Trophoblast cell (in vitro differentiated cells and primary cell): ENCODE measurements at regions not wholly inside any gene's neighbourhood (a gene's known extent, or its start where the extent isn't known, plus 50 kb on each side); places are given as distances from the start of the nearest gene placed in this dataset.
A peak's percentile ranks its signal among the peaks of the same experiment; 100 is the strongest.

Source experiments
- DNase-seq, 2 donors: peaks; one replicate each; pipeline ENCODE4 v3.0.0-alpha.2; 2016
- H2AFZ ChIP-seq: 2 replicates; pipeline ENCODE4 v1.6.1; 2013; ENCODE audit warnings: low read length, moderate library complexity, mild to moderate bottlenecking; ENCODE audit not compliant: insufficient read depth, poor library complexity
- H2AK5ac ChIP-seq: 2 replicates; pipeline ENCODE4 v1.6.1; 2013; ENCODE audit warnings: mild to moderate bottlenecking, low read length
- H2BK120ac ChIP-seq: 2 replicates; pipeline ENCODE4 v1.6.1; 2013; ENCODE audit warnings: low read length, mild to moderate bottlenecking, moderate library complexity; ENCODE audit not compliant: insufficient read depth, poor library complexity
- H2BK12ac ChIP-seq: 2 replicates; pipeline ENCODE4 v1.6.1; 2013; ENCODE audit warnings: mild to moderate bottlenecking, low read length, moderate library complexity
- H2BK5ac ChIP-seq: 2 replicates; pipeline ENCODE4 v1.6.1; 2013; ENCODE audit warnings: low read length, low read depth, moderate library complexity, mild to moderate bottlenecking; ENCODE audit not compliant: poor library complexity
- H3K14ac ChIP-seq: 2 replicates; pipeline ENCODE4 v1.6.1; 2013; ENCODE audit warnings: mild to moderate bottlenecking, low read length
- H3K18ac ChIP-seq: 2 replicates; pipeline ENCODE4 v1.6.1; 2013; ENCODE audit warnings: mild to moderate bottlenecking, low read length
- H3K23ac ChIP-seq: 2 replicates; pipeline ENCODE4 v1.6.1; 2013; ENCODE audit warnings: low read length
- H3K27ac ChIP-seq: 2 replicates; pipeline ENCODE4 v1.5.1; 2013; ENCODE audit warnings: low read depth, mild to moderate bottlenecking, inconsistent platforms, low read length, moderate library complexity
- H3K27me3 ChIP-seq: 2 replicates; pipeline ENCODE4 v1.6.1; 2013; ENCODE audit warnings: inconsistent platforms, mild to moderate bottlenecking, low read length, moderate library complexity; ENCODE audit not compliant: insufficient read depth
- H3K36me3 ChIP-seq, 2 experiments: 1 replicate in 1 of 2; 2 replicates in 1 of 2; pipeline ENCODE4 v1.6.1; 2013; ENCODE audit warnings: low read length in 2 of 2, mild to moderate bottlenecking in 2 of 2, moderate library complexity in 1 of 2; ENCODE audit not compliant: insufficient read depth in 2 of 2, control insufficient read depth in 1 of 2
- H3K4ac ChIP-seq: 2 replicates; pipeline ENCODE4 v1.6.1; 2013; ENCODE audit warnings: low read depth, mild to moderate bottlenecking, low read length, moderate library complexity
- H3K4me1 ChIP-seq, 2 experiments: 1 replicate in 1 of 2; 2 replicates in 1 of 2; pipeline ENCODE4 v1.6.1; 2013; ENCODE audit warnings: low read length in 2 of 2, mild to moderate bottlenecking in 2 of 2, moderate library complexity in 1 of 2; ENCODE audit not compliant: insufficient read depth in 2 of 2, control insufficient read depth in 1 of 2
- H3K4me2 ChIP-seq: 2 replicates; pipeline ENCODE4 v1.6.1; 2013; ENCODE audit warnings: inconsistent platforms, mild to moderate bottlenecking, low read length, moderate library complexity
- H3K4me3 ChIP-seq: 2 replicates; pipeline ENCODE4 v1.5.1; 2013; ENCODE audit warnings: mild to moderate bottlenecking, low read depth, low read length, inconsistent platforms
- H3K79me1 ChIP-seq: one replicate; pipeline ENCODE4 v1.6.1; 2013; ENCODE audit warnings: low read length
- H3K79me2 ChIP-seq: 2 replicates; pipeline ENCODE4 v1.6.1; 2013; ENCODE audit warnings: low read length, mild to moderate bottlenecking; ENCODE audit not compliant: control insufficient read depth, insufficient read depth, poor library complexity
- H3K9ac ChIP-seq: 2 replicates; pipeline ENCODE4 v1.6.1; 2013; ENCODE audit warnings: mild to moderate bottlenecking, low read length
- H3K9me3 ChIP-seq: 2 replicates; pipeline ENCODE4 v1.6.1; 2013; ENCODE audit warnings: low read depth, mild to moderate bottlenecking, control low read depth, inconsistent platforms, low read length; ENCODE audit not compliant: insufficient read depth
- H4K12ac ChIP-seq: 2 replicates; pipeline ENCODE4 v1.6.1; 2013; ENCODE audit warnings: low read depth, mild to moderate bottlenecking, low read length, moderate library complexity
- H4K8ac ChIP-seq: 2 replicates; pipeline ENCODE4 v1.6.1; 2013; ENCODE audit warnings: low read depth, mild to moderate bottlenecking, low read length, moderate library complexity
- H4K91ac ChIP-seq: one replicate; pipeline ENCODE4 v1.6.1; 2013; ENCODE audit warnings: low read depth, mild to moderate bottlenecking, low read length, moderate library complexity
- WGBS: extraction: QIAGEN DNeasy Blood & Tissue Kit; methylation state at CpG from one replicate; pipeline ENCODE4 v1.1.7; 2013; ENCODE audit warnings: missing lambda C conversion rate; ENCODE audit not compliant: insufficient read length, insufficient coverage; ENCODE audit errors: extremely low coverage; 5-methylcytosine and 5-hydroxymethylcytosine counted together

DNA sequence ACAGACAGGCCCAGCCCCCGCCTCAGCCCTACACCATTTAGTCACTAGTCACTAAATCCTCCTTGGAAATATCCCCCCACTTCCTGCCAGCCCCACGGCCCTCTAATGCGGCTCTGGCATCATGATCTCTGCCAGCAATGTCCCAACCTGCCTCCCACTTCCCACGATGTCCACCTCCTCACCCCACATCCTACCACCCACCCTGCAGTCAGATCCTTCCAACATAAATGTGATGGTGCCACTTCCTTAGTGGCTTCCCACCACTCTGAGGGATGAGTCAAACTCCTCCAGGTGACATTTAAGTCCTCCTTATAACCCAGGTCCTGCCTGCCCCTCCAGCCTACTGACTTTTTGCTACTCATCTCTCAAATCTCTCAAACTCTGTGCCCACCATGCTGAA, 167.5 kb downstream of the SHQ1 start:
- no peak overlapping the region for H3K9ac ChIP-seq
- H4K8ac ChIP-seq, result no peak overlapping the region
- H3K23ac ChIP-seq, result no peak overlapping the region
- H2AK5ac ChIP-seq, result no peak overlapping the region
- H3K9me3 ChIP-seq, result no peaks in the 10 kb centered on the region
- H3K4me3 ChIP-seq, result peak overlapping the region; percentile 40
- H3K4me2 ChIP-seq, result no peak overlapping the region
- H3K36me3 ChIP-seq, result no peaks in the 10 kb centered on the region
- H4K12ac ChIP-seq, result no peak overlapping the region
- no peak overlapping the region for H2AFZ ChIP-seq
- no peak overlapping the region for H3K4ac ChIP-seq
- WGBS, result no CpG with 5 or more reads among the region's 4 CpGs
- no peaks in the 10 kb centered on the region for H3K79me2 ChIP-seq
- no peak for DNase-seq
- H3K79me1 ChIP-seq, result no peaks in the 10 kb centered on the region
- no peak overlapping the region for H3K27ac ChIP-seq
- no peak overlapping the region for H2BK5ac ChIP-seq
- H2BK12ac ChIP-seq, result no peak overlapping the region
- no peak overlapping the region for H4K91ac ChIP-seq
- H3K4me1 ChIP-seq, result no peaks in the 10 kb centered on the region
- H3K14ac ChIP-seq, result no peak overlapping the region
- H3K18ac ChIP-seq, result no peak overlapping the region
- H3K27me3 ChIP-seq, result no peaks in the 10 kb centered on the region
- no peak overlapping the region for H2BK120ac ChIP-seq

DNA sequence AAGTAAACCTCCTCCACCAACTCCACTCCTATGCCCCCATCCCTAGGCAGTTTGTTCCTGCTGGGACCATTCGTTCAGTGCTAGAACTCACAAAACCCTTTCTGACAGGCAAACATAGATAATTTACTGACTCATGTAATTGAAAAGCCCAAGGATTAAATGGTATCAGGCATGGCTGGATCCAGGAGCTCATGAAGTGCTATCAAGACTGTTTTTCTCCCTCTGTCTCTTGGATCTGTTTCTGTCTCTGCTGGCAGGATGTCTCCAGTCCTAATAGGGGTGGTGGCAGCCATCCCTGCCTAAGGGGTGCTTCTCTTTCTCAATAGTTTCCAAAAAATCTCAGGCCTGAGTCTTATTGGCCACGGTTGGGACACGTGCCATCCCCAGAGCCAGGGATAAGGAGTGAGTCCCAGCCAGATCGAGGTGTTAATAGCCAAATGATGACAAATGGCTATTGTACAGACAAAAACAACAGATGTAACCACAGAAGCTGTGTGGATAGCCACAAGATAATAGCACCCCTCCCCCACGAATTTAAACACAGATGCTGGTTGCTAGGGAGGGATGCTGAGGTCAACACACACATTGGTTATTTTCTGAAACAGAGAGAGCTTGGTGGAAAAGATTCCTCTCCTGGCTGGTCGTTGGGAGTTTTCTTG, 168.6 kb downstream of the SHQ1 start:
- Histone ChIP-seq H3K27ac (no peak overlapping the region), H4K12ac (no peak overlapping the region), H3K4me1 (no peaks in the 10 kb centered on the region), H2AK5ac (no peak overlapping the region), H3K79me2 (no peaks in the 10 kb centered on the region), H3K18ac (no peak overlapping the region), H3K27me3 (no peaks in the 10 kb centered on the region), H3K4ac (no peak overlapping the region), H3K4me3 (no peak overlapping the region), H2BK5ac (no peak overlapping the region), H3K9me3 (no peaks in the 10 kb centered on the region), H3K9ac (no peak overlapping the region), H4K8ac (no peak overlapping the region), H4K91ac (no peak overlapping the region), H2BK120ac (no peak overlapping the region), H3K36me3 (no peaks in the 10 kb centered on the region), H2BK12ac (no peak overlapping the region), H3K14ac (no peak overlapping the region), H2AFZ (no peak overlapping the region), H3K79me1 (no peaks in the 10 kb centered on the region), H3K23ac (no peak overlapping the region), H3K4me2 (no peak overlapping the region)
- WGBS, result no CpG with 5 or more reads among the region's 6 CpGs
- DNase-seq, result no peak

DNA sequence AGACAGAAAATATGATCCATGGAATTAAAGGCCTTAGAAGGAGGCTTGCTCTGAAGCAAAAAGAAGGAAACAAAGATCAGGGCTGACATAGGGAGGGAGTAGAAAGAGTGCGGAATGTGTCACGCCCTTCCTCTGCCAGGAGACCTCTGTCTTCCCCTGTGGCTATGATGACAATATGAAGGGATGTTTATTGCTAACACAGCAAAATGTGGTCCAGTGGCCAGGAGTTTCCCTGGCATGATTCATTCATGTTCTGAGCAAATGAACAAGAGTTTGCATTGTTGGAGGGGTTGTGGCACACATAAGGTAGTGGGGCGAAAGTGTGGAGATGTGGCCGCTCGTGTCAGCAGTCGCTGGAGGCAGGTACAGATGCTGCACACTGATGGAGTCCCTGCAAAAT, 169.4 kb downstream of the SHQ1 start:
- no peak overlapping the region for H3K23ac ChIP-seq
- no peak overlapping the region for H3K4ac ChIP-seq
- H3K36me3 ChIP-seq, result no peaks in the 10 kb centered on the region
- no CpG with 5 or more reads among the region's 6 CpGs for WGBS
- H2BK12ac ChIP-seq, result no peak overlapping the region
- no peaks in the 10 kb centered on the region for H3K79me2 ChIP-seq
- no peaks in the 10 kb centered on the region for H3K4me1 ChIP-seq
- no peak overlapping the region for H4K8ac ChIP-seq
- no peaks in the 10 kb centered on the region for H3K27me3 ChIP-seq
- no peak overlapping the region for H2BK5ac ChIP-seq
- H2AK5ac ChIP-seq, result no peak overlapping the region
- no peak overlapping the region for H4K91ac ChIP-seq
- H3K14ac ChIP-seq, result no peak overlapping the region
- H3K9ac ChIP-seq, result no peak overlapping the region
- no peak for DNase-seq
- no peak overlapping the region for H2AFZ ChIP-seq
- H2BK120ac ChIP-seq, result no peak overlapping the region
- no peak overlapping the region for H3K4me3 ChIP-seq
- H4K12ac ChIP-seq, result no peak overlapping the region
- no peak overlapping the region for H3K27ac ChIP-seq
- H3K18ac ChIP-seq, result no peak overlapping the region
- no peaks in the 10 kb centered on the region for H3K79me1 ChIP-seq
- H3K4me2 ChIP-seq, result no peak overlapping the region
- no peaks in the 10 kb centered on the region for H3K9me3 ChIP-seq

GRCh38 chr3:72678380-72678779, 169.9 kb downstream of the SHQ1 start:
- H3K79me1 ChIP-seq, result no peaks in the 10 kb centered on the region

More at GRCh38 chr3:72678380-72678779, 169.9 kb downstream of the SHQ1 start:
- Histone ChIP-seq H4K12ac (no peak overlapping the region), H3K9ac (no peak overlapping the region), H2BK120ac (no peak overlapping the region), H3K4me3 (no peak overlapping the region), H3K79me2 (no peaks in the 10 kb centered on the region), H3K27ac (no peak overlapping the region), H2BK5ac (no peak overlapping the region), H3K27me3 (no peaks in the 10 kb centered on the region), H2AFZ (no peak overlapping the region), H3K14ac (no peak overlapping the region), H2BK12ac (no peak overlapping the region), H3K4ac (no peak overlapping the region), H2AK5ac (no peak overlapping the region), H3K4me1 (no peaks in the 10 kb centered on the region), H3K36me3 (no peaks in the 10 kb centered on the region), H4K91ac (no peak overlapping the region), H3K23ac (no peak overlapping the region), H3K18ac (no peak overlapping the region), H3K9me3 (no peaks in the 10 kb centered on the region), H3K4me2 (no peak overlapping the region), H4K8ac (no peak overlapping the region)
- WGBS, result no CpG with 5 or more reads among the region's 3 CpGs
- no peak for DNase-seq
